HCT116 (cell line): ENCODE measurements at regions not wholly inside any gene's neighbourhood (a gene's known extent, or its start where the extent isn't known, plus 50 kb on each side); places are given as distances from the start of the nearest gene placed in this dataset.
"Not testable (repeated sequence)": the region's sequence is repeated elsewhere in the genome, so short reads cannot be mapped to it uniquely, and the experiment has no call there.

ENCODE experiments used
- ATAC-seq: fragments of 200-7000 bp; cut with Tn5 transposase; 2 replicates; pipeline ENCODE4 v1.9.1; 2020; ENCODE audit warnings: mild to moderate bottlenecking, moderate library complexity
- BruUV-seq: library from RNA; stranded (reverse); fragments of 400-500 nt; replicated peaks from 2 replicates; lab custom pipeline; 2021; lab: Mats Ljungman, UMichigan
- CTCF ChIA-PET: fragments of 300-600 bp; sonication (Branson Sonifier 250); formaldehyde crosslinking; loops from one replicate; lab custom pipeline; 2021; ENCODE audit warnings: antibody characterized with exemption; lab: Charles Lee
- POLR2A ChIA-PET: fragments of 300-600, 350-600 bp; sonication (Branson Sonifier 250); formaldehyde crosslinking; loops from one replicate; lab custom pipeline; 2021; ENCODE audit warnings: antibody characterized with exemption; lab: Charles Lee
- RAD21 ChIA-PET, 2 experiments: fragments of 300-600 bp; sonication (Branson Sonifier 250); formaldehyde crosslinking; loops; one replicate each; lab custom pipeline; 2023; ENCODE audit warnings: low total read pairs in 2 of 2; ENCODE audit not compliant: uncharacterized antibody in 2 of 2, unreplicated experiment in 2 of 2, low non-redundant PET in 1 of 2; lab: Charles Lee
- DNase-seq: peaks from one replicate; pipeline ENCODE4 v3.0.0-alpha.2; 2010; ENCODE audit warnings: low read depth, low spot score
- H2AFZ ChIP-seq: fragments of 200-600 bp; shearing (Covaris generic), sonication (generic); 2 replicates; pipeline ENCODE4 v1.6.1; 2017; ENCODE audit warnings: low read depth, mixed run types, mixed read lengths, antibody characterized with exemption, low read length; ENCODE audit not compliant: poor library complexity, severe bottlenecking
- H3K27ac ChIP-seq: 2 replicates; pipeline ENCODE4 v1.5.1; 2012; ENCODE audit warnings: low read depth, low read length
- H3K27me3 ChIP-seq: fragments of 200-600 bp; sonication (generic); 2 replicates; pipeline ENCODE4 v1.6.1; 2016; ENCODE audit warnings: mixed run types, low read length, mixed read lengths; ENCODE audit not compliant: insufficient read depth
- H3K36me3 ChIP-seq, 2 experiments: fragments of 200-500 bp in 1 of 2; fragments of 200-600 bp in 1 of 2; sonication (Bioruptor generic) in 1 of 2; sonication (generic) in 1 of 2; 2 replicates each; pipeline versions ENCODE4 v1.5.1 to v1.6.1; 2014 to 2016; ENCODE audit warnings: low read length in 2 of 2, inconsistent platforms in 1 of 2, mixed read lengths in 1 of 2, mixed run types in 1 of 2; ENCODE audit not compliant: insufficient read depth in 2 of 2, control insufficient read depth in 1 of 2
- H3K4me1 ChIP-seq, 2 experiments: fragments of 200-600 bp in 1 of 2; sonication (generic) in 1 of 2; 2 replicates each; pipeline versions ENCODE4 v1.5.1 to v1.6.1; 2012 to 2017; ENCODE audit warnings: low read length in 2 of 2, inconsistent platforms in 1 of 2, mild to moderate bottlenecking in 1 of 2, mixed read lengths in 1 of 2, mixed run types in 1 of 2, moderate library complexity in 1 of 2; ENCODE audit not compliant: insufficient read depth in 2 of 2, control insufficient read depth in 1 of 2
- H3K4me2 ChIP-seq: fragments of 200-600 bp; sonication (generic); 2 replicates; pipeline ENCODE4 v1.6.1; 2017; ENCODE audit warnings: mixed run types, low read length, mixed read lengths
- H3K4me3 ChIP-seq, 2 experiments: fragments of 200-600 bp in 1 of 2; sonication (generic) in 1 of 2; replicated peaks in 1 of 2; 2 replicates each; pipeline ENCODE4 v1.5.1; 2011 to 2016; ENCODE audit warnings: low read length in 2 of 2, control low read depth in 1 of 2, low read depth in 1 of 2, mild to moderate bottlenecking in 1 of 2, mixed read lengths in 1 of 2, mixed run types in 1 of 2
- H3K79me2 ChIP-seq: fragments of 200-600 bp; sonication (generic); 2 replicates; pipeline ENCODE4 v1.6.1; 2017; ENCODE audit warnings: mild to moderate bottlenecking, mixed run types, low read length, moderate library complexity, mixed read lengths; ENCODE audit not compliant: insufficient read depth
- H3K9ac ChIP-seq: fragments of 200-600 bp; sonication (generic); 2 replicates; pipeline ENCODE4 v1.6.1; 2016; ENCODE audit warnings: low read length, mixed read lengths
- H3K9me2 ChIP-seq: fragments of 200-600 bp; sonication (generic), shearing (Covaris generic); 2 replicates; pipeline ENCODE4 v1.6.1; 2017; ENCODE audit warnings: mixed run types, mild to moderate bottlenecking, moderate library complexity; ENCODE audit not compliant: insufficient read depth
- H3K9me3 ChIP-seq, 2 experiments: fragments of 200-500 bp in 1 of 2; fragments of 200-600 bp in 1 of 2; sonication (Bioruptor generic) in 1 of 2; sonication (generic) in 1 of 2; 2 replicates each; pipeline ENCODE4 v1.6.1; 2014 to 2017; ENCODE audit warnings: low read length in 2 of 2, mixed read lengths in 2 of 2, inconsistent platforms in 1 of 2, low read depth in 1 of 2, mild to moderate bottlenecking in 1 of 2, mixed run types in 1 of 2, moderate library complexity in 1 of 2; ENCODE audit not compliant: control insufficient read depth in 1 of 2, insufficient read depth in 1 of 2
- H4K20me1 ChIP-seq: fragments of 200-600 bp; sonication (generic), shearing (Covaris generic); 2 replicates; pipeline ENCODE4 v1.6.1; 2017; ENCODE audit warnings: mixed run types, mild to moderate bottlenecking, moderate library complexity; ENCODE audit not compliant: insufficient read depth
- intact Hi-C: fragments of 100-400 bp; cut with micrococcal nuclease; formaldehyde crosslinking; loops from 2 replicates; pipeline ENCODE4 v1.10.0; 2022

DNA sequence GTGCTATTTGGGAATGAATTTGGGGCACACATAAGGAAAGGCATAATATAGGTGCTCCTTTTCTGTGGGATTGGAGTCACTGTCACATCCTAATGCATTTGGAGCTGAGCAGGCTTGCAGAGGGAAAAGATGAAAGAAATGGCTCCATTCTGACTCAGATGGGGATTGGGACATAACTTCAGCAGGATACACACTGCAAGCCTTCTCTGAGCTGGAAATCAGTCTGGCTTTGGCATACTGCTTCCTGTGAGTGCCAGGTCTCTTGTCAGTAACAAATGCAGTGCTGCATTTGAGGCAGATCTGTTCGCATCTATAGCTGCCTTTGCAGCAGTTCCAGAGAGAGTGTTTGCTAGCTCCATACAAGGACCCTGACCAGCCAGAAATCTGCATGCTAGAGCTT lies 98.7 kb downstream of the SRGAP2 start:
- CTCF ChIA-PET, RAD21 ChIA-PET, H3K27ac ChIP-seq, H3K9me3 ChIP-seq, H4K20me1 ChIP-seq, H3K9ac ChIP-seq, H2AFZ ChIP-seq, H3K4me3 ChIP-seq, H3K4me1 ChIP-seq, BruUV-seq, DNase-seq, ATAC-seq, H3K36me3 ChIP-seq, POLR2A ChIA-PET, H3K4me2 ChIP-seq, H3K9me2 ChIP-seq, intact Hi-C loops, H3K79me2 ChIP-seq, H3K27me3 ChIP-seq: not testable (repeated sequence)

DNA sequence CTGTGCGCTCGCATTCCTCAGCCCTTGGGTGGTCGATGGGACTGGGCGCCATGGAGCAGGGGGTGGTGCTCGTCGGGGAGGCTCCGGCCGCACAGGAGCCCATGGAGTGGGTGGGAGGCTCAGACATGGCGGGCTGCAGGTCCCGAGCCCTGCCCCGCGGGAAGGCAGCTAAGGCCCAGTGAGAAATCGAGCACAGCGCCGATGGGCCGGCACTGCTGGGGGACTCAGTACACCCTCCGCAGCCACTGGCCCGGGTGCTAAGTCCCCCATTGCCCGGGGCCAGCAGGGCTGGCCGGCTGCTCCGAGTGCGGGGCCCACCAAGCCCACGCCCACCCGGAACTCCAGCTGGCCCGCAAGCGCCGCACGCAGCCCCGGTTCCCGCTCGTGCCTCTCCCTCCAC lies 104.1 kb downstream of the SRGAP2 start:
- H3K27ac ChIP-seq, RAD21 ChIA-PET, CTCF ChIA-PET, ATAC-seq, BruUV-seq, H2AFZ ChIP-seq, H3K4me3 ChIP-seq, DNase-seq, H3K9me3 ChIP-seq, H3K27me3 ChIP-seq, H3K4me2 ChIP-seq, intact Hi-C loops, H4K20me1 ChIP-seq, H3K9ac ChIP-seq, H3K36me3 ChIP-seq, H3K79me2 ChIP-seq, H3K4me1 ChIP-seq, POLR2A ChIA-PET, H3K9me2 ChIP-seq: not testable (repeated sequence)

GRCh38 chr1:206310948-206311347 lies 107.6 kb downstream of the SRGAP2 start:
- POLR2A ChIA-PET, H3K9ac ChIP-seq, H2AFZ ChIP-seq, H3K36me3 ChIP-seq, H3K9me3 ChIP-seq, ATAC-seq, H3K27ac ChIP-seq, DNase-seq, RAD21 ChIA-PET, H3K27me3 ChIP-seq, BruUV-seq, CTCF ChIA-PET, H3K4me2 ChIP-seq, H4K20me1 ChIP-seq, intact Hi-C loops, H3K9me2 ChIP-seq, H3K79me2 ChIP-seq, H3K4me1 ChIP-seq, H3K4me3 ChIP-seq: not testable (repeated sequence)

DNA sequence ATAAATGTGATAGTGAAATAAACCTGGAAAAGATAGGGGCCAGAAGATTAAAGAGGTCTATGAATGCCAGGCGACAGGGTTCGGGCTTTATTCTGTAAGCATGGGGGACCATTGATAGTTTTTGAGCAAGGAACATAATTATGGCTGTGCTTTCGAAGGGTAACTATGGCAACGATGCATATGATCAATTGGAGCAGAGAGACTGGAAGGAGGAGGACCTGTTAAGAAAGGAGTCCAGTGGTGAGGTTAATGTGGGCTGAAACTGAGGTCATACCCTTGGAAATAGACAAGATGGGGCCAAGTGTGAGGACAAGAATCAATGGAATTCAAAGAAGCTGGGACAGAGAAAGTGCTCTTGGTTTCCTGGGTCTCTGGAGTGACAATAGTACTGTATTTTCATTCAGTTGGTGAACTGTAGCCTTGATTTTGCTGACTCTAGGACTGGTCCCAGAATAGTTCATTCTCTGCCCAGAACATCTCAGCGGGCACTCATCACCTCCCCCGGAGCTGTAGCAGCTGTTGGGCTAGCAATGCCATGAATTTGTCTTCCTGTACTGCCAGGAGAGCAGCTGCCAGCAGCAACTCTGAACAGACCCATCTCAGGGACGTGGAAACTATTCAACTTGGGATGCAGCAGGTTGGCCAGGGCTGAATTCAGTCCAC lies 108.4 kb downstream of the SRGAP2 start:
- CTCF ChIA-PET, RAD21 ChIA-PET, BruUV-seq, H3K4me3 ChIP-seq, H3K4me1 ChIP-seq, H3K27ac ChIP-seq, H3K4me2 ChIP-seq, H2AFZ ChIP-seq, H3K79me2 ChIP-seq, H3K36me3 ChIP-seq, intact Hi-C loops, POLR2A ChIA-PET, H3K9me2 ChIP-seq, H3K27me3 ChIP-seq, DNase-seq, ATAC-seq, H4K20me1 ChIP-seq, H3K9me3 ChIP-seq, H3K9ac ChIP-seq: not testable (repeated sequence)
